ENCODE measurements at regions not wholly inside any gene's neighbourhood (a gene's known extent, or its start where the extent isn't known, plus 50 kb on each side); places are given as distances from the start of the nearest gene placed in this dataset.
A peak's percentile ranks its signal among the peaks of the same experiment; 100 is the strongest.
"Not testable (repeated sequence)": the region's sequence is repeated elsewhere in the genome, so short reads cannot be mapped to it uniquely, and the experiment has no call there.

DNA sequence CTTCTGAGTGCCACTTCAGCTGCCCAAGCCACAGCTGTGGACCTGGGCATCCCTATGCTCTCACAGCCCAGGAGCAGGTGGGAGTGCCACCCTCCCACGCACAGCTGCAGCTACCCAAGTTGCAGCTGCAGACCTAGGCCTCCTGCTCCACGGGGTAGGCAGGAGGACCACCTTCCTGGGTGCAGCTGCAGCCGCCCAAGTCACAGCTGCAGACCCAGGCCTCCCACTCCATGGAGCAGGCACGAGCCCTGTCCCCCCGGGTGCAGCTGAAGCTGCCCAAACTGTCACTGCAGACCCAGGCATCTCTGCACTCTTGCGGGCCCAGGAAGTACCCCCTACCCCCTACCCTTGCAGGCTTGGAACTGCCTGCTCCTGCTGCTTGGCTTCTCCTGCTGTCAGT is 260.2 kb downstream of the XPNPEP1 start:
- no peak for DNase-seq (ENCODE audit: low read depth, low spot score)

- not testable (repeated sequence) for DNase-seq (ENCODE audit: low read depth, low spot score)
Measured at GRCh38 chr10:109652612-109653011, 270.7 kb downstream of the XPNPEP1 start.

DNA sequence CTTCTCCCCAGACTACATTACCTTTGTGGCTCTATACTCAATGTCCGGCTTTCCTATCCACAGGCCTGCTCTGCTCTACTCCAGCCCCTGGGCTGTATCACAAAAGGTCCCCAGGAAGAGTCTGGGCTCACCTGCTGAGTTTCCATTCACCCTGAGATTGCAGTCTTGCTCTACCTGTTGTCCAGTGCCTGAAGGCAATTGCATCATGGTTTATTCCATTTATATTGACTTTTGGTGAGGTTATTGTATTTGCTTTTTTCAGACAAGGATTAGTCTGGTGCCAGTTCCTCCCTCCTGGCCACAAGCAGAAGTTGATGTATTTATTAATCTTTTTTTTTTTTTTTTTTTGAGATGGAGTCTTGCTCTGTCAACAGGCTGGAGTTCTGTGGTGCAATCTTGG is 273.1 kb downstream of the XPNPEP1 start:
- DNase-seq (ENCODE audit: low read depth, low spot score): no peak

- DNase-seq (ENCODE audit: low read depth, low spot score): no peak
Measured at GRCh38 chr10:109647627-109648026, 275.7 kb downstream of the XPNPEP1 start.

DNA sequence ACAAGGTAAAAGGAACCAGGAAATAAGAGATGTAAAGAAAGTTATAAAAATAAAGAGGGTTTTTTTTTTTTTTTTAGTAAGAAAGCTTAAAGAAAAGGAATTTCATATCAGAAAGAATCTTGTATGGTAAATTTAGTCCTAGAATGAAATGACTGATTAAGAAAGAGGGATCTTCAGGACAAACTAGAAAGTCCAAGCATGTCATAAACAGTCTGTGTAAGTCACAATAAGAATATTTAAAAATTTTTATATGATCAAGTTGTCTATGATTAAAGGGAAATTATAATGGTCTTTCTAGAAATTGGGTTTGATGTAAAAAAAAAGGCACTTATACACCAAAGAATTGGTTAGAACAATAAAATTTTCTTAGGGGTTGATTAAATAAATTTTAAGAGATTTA is 289.5 kb downstream of the XPNPEP1 start:
- DNase-seq (ENCODE audit: low read depth, low spot score): no peak

- DNase-seq (ENCODE audit: low read depth, low spot score): not testable (repeated sequence)
Measured at GRCh38 chr10:109633017-109633416, 290.3 kb downstream of the XPNPEP1 start.

GRCh38 chr10:109624939-109625338 is 298.4 kb downstream of the XPNPEP1 start:
- no peak for DNase-seq (ENCODE audit: low read depth, low spot score)

DNA sequence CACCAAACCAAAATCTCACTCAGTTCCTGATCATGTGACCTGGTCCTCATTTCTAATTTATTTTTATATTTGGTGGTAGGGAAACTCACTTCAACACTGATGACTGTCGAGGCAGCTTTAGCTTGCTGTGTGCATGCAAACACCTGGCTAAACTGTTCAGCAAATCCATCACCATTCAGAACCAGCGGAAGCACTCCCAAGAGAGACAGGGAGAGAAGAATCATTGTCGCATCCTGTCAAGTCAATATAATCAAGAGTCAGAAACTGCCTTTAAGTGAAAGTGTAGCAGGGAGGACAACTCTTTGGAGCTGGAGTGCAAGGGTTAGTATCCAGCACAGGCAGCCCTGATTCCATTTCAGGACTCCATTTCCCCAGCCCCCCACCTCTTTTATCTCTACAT is 300.7 kb downstream of the XPNPEP1 start:
- DNase-seq (ENCODE audit: low read depth, low spot score): no peak

DNA sequence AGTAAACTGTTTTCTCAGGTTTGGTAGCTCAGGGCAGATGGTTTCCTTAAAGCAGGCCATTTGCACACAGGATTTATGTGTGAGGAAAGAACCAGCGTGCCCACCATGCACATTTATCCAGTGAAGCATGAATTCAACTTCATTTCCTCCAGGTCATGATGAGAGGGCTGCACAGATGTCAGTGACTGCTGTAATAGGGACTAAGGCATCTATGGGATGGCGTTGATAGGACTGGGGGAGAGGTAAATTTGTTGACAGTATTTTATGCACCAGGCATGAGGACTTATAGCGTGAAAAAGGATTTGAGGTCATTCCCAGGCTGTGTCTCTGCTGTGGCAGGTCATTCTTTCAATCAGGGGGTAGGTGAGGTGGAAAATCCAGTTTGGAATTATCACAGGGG is 302.9 kb downstream of the XPNPEP1 start:
- no peak for DNase-seq (ENCODE audit: low read depth, low spot score)

GRCh38 chr10:109619914-109620313 is 303.4 kb downstream of the XPNPEP1 start:
- no peak for DNase-seq (ENCODE audit: low read depth, low spot score)

GRCh38 chr10:109618748-109619147 is 304.6 kb downstream of the XPNPEP1 start:
- DNase-seq (ENCODE audit: low read depth, low spot score): no peak

DNA sequence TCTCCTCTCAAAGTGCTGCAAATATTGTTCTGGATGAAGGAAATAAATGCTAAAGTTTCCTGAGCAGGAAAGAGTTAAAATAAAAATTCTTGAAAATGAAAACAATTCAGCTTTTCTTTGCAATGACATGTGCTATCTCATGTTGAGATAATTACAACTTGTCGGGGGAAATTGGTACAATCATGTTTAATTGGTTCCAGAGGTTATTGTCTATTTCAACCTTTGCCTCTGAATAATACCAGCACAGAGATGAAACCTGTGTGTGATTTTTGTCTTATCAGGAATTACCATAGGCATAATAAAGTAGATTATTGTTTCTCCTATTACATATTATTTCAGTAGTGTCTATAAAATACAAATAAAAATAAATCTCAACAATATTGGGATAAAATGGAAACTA is 305.0 kb downstream of the XPNPEP1 start:
- no peak for DNase-seq (ENCODE audit: low read depth, low spot score)

- no peak for DNase-seq (ENCODE audit: low read depth, low spot score)
Measured at GRCh38 chr10:109616359-109616980, 306.8 kb downstream of the XPNPEP1 start.

DNA sequence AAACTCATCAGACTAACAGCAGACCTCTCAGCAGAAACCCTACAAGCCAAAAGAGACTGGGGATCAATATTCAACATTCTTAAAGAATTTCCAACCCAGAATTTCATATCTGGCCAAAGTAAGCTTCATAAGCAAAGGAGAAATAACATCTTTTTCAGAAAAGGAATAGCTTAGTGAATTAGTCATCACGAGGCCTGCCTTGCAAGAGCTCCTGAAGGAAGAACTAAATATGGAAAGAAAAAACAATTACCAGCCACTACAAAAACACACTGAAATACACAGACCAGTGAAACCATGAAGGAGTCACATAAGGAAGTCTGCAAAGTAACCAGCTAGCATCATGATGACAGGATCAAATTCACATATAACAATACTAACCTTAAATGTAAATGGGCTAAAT is 328.0 kb downstream of the XPNPEP1 start:
- DNase-seq (ENCODE audit: low read depth, low spot score): not testable (repeated sequence)

- no peak for DNase-seq (ENCODE audit: low read depth, low spot score)
Measured at GRCh38 chr10:109593682-109594081, 329.6 kb downstream of the XPNPEP1 start.

DNA sequence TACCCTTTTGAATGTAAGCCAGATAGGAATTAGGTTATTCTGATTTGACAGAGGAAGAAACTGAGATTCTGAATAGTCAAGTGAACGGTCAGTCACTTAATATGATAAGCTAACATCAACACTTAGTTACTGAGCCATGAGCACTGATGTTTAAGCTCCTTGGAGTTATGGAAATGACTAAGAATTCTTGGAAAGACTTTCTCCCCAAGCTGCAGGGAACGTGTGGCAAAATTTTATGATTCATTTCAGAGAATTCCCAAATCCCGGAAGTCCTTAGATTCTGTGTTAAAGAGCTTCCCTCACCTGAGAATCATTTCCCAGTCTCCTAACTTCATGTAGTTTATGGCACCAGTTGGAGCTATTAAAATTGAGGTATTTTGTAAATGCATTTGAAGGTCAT is 330.9 kb downstream of the XPNPEP1 start:
- DNase-seq (ENCODE audit: low read depth, low spot score): no peak

DNA sequence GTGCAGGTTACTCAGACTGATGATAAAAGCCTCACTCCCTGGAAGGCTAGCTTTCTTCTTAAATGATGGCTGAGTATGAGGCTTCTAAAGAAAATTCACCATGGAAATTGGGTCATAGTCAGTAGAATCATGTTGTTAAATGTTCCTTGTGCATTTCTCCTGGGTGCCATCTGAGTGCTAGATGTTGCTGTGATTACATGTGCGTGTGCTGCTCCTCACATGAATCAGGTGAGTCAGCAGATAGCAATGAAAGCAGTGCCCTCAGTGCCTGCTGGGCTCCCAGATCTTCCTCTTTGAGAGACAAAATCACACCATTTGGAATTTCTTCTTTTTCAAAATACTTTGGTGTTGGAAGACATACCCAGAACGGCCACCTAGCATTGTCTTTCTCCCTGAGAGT is 331.7 kb downstream of the XPNPEP1 start:
- no peak for DNase-seq (ENCODE audit: low read depth, low spot score)

- peak; percentile 15 for DNase-seq (ENCODE audit: low read depth, low spot score)
Measured at GRCh38 chr10:109588259-109588658, 335.1 kb downstream of the XPNPEP1 start.

- no peak for DNase-seq (ENCODE audit: low read depth, low spot score)
Measured at GRCh38 chr10:109587366-109587765, 335.9 kb downstream of the XPNPEP1 start.

DNA sequence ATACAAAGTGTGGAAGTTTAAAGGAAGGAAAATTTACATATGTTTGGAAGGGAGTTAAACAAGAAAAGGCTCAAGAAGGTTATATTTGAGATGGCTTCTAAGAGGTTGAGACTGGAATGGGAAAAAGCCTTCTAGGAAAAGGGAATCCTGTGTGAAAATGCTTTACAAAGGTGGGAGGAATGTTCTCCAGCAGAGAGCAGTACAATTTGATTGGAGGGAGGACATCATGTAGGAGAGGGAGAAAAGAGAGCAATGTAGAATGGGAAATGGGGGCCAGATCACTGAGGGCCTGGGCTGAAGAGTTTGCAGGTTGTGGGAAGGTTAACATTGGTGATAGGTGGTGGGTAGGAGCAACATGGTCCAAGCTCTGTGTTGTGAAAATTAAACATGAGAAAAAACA is 366.9 kb downstream of the XPNPEP1 start:
- DNase-seq (ENCODE audit: low read depth, low spot score): peak; percentile 9

DNA sequence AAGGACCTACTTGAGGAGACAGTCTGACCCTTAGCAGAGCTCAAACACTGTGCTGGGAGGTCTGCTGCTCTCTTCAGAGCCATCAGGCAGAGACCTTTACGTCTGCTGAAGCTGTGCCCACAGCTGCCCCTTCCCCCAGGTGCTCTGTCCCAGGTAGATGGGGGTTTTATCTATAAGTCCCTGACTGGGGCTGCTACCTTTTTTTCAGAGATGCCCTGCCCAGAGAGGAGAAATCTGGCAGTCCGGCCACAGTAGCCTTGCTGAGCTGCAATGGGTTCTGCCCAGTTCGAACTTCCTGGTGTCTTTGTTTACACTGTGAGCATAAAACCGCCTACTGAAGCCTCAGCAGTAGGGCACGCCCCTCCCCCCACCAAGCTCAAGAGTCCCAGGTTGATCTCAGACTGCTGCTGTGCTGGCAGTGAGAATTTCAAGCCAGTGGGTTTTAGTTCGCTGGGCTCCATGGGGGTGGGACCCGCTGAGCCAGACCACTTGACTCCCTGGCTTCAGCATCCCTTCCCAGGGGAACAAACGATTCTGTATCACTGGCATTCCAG is 381.2 kb downstream of the XPNPEP1 start:
- peak; percentile 3 for DNase-seq (ENCODE audit: low read depth, low spot score)

GRCh38 chr10:109534193-109534592 is 389.1 kb downstream of the XPNPEP1 start:
- DNase-seq (ENCODE audit: low read depth, low spot score): no peak

DNA sequence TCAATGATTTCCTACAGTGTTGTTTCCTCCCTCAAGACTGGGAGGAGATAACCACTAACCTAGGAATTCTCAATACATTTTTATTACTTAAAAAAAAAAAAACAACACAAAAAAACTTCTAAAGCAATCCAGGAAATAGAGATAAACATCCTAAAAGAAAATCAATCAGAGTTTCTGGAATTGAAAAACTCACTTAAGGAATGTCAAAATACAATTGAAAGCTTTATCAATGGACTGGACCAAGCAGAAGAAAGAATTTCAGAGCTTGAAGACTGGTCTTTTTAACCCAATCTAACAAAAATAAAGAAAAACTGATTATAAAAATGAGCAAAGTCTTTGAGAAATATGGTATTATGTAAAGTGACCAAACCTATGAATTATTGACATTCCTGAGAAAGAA is 394.1 kb downstream of the XPNPEP1 start:
- no peak for DNase-seq (ENCODE audit: low read depth, low spot score)

DNA sequence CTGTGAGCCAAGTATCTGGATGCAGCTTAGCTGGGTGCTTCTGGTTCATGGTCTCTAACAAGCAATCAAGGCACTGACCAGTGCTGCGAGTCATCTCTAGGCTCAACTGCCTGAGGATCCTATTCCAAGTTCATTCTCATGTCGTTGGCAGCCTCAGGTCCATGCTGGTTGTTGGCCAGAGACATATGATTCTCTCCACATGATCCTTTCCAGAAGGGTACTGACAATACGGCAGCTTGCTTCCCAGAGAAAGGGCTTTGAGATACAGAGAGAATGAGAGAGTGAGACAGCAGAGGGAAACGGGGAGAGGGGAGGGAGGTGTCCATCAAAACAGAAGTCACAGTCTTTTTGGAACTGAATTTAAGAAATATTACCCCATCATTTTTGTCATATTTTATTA is 405.6 kb downstream of the XPNPEP1 start:
- no peak for DNase-seq (ENCODE audit: low read depth, low spot score)

All from iPS DF 19.7 (cell line).